ENCODE measurements at regions not wholly inside any gene's neighbourhood (a gene's known extent, or its start where the extent isn't known, plus 50 kb on each side); places are given as distances from the start of the nearest gene placed in this dataset.

DNA sequence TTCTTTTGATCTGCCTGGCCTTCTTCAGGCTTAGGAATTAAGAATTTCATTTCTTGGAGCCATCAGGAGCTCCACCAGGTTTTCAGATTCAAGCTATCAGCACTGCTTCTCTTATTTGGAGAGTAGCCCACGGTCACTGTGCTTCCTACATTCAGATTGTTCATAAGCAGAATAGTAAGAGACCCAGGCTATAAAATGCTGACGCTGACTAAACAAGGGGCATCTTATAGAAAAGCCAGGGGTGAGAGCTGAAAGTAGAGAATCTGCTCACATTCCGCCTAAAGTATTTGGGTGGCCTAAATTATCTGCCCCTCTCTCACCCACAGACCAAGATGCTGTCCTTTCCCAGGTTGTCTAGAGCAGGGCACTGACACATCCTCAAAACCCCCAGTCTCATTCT lies 120.3 kb upstream of the SULT1C3 start:
- no peak overlapping the region for H3K27ac ChIP-seq (ENCODE audit: low read depth, low read length)
- H3K4me3 ChIP-seq (ENCODE audit: insufficient read depth, low read length, poor library complexity, severe bottlenecking): no peak overlapping the region
- no peak overlapping the region for H2AFZ ChIP-seq (ENCODE audit: low read depth, low read length, severe bottlenecking)
- no peak overlapping the region for H3K9ac ChIP-seq (ENCODE audit: low read length)
- TF ChIP-seq EZH2phosphoT487 (conservative IDR thresholded peaks at IDR 0.05; ENCODE audit: low read length): no peak
- TF ChIP-seq, protein P1, sequence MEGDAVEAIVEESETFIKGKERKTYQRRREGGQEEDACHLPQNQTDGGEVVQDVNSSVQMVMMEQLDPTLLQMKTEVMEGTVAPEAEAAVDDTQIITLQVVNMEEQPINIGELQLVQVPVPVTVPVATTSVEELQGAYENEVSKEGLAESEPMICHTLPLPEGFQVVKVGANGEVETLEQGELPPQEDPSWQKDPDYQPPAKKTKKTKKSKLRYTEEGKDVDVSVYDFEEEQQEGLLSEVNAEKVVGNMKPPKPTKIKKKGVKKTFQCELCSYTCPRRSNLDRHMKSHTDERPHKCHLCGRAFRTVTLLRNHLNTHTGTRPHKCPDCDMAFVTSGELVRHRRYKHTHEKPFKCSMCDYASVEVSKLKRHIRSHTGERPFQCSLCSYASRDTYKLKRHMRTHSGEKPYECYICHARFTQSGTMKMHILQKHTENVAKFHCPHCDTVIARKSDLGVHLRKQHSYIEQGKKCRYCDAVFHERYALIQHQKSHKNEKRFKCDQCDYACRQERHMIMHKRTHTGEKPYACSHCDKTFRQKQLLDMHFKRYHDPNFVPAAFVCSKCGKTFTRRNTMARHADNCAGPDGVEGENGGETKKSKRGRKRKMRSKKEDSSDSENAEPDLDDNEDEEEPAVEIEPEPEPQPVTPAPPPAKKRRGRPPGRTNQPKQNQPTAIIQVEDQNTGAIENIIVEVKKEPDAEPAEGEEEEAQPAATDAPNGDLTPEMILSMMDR (IDR thresholded peaks at IDR 0.05; ENCODE audit: insufficient read depth, low read length, poor library complexity, severe bottlenecking): no peak
- no peaks in the 10 kb centered on the region for H3K79me2 ChIP-seq (ENCODE audit: insufficient read depth, low read length)
- no peaks in the 10 kb centered on the region for H3K9me2 ChIP-seq (replicated peaks; ENCODE audit: insufficient read depth, low read length)
- no peaks in the 10 kb centered on the region for H4K20me1 ChIP-seq (ENCODE audit: low read depth, low read length)
- no peaks in the 10 kb centered on the region for H3K27me3 ChIP-seq (ENCODE audit: low read length)
- H3K9me3 ChIP-seq (ENCODE audit: insufficient read depth, low read length): no peaks in the 10 kb centered on the region
- H3F3A ChIP-seq (ENCODE audit: insufficient read depth): no peaks in the 10 kb centered on the region
- H3K36me3 ChIP-seq (ENCODE audit: low read length): no peaks in the 10 kb centered on the region
- no peak overlapping the region for H3K4me2 ChIP-seq (ENCODE audit: low read depth, low read length, poor library complexity, severe bottlenecking)

DNA sequence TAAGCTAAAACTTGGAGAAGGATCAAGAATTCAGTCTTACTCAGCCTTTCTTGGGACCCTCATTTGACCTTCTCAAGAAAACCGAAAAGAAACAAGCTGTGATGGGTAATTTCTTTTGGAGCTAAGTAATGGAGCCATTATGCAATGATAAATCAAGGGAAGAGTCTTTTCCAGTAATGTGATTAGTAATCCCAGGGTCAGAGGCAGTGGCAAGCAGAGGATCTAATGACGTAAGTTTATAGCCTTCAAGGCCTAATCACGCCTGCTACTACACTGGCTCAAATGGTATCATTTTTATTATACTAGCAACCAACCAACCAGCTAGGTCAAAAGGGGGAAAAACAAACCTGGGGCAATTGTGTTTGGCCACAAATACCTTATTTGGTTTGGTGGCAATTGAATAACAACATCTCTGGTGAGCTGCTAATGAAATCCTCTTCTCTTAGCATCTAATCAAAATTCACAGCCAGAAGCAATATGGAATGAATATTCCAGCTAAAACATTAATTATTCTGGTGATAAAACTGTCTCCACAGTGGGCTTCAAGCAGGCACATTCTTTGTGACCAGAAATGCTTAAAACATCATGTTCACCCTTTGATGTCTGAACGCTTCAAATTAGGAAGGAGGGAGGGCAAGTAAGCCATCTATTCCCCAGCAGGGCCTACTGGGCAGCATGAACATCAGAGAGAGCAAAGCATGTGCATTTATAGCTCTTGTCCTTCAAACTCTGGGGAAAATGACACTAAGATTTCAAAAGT lies 114.9 kb upstream of the SULT1C3 start:
- Histone ChIP-seq H3K9me2 (replicated peaks; ENCODE audit: insufficient read depth, low read length) (no peaks in the 10 kb centered on the region), H4K20me1 (ENCODE audit: low read depth, low read length) (no peaks in the 10 kb centered on the region), H3F3A (ENCODE audit: insufficient read depth) (no peaks in the 10 kb centered on the region), H2AFZ (ENCODE audit: low read depth, low read length, severe bottlenecking) (no peak overlapping the region), H3K27ac (ENCODE audit: low read depth, low read length) (no peak overlapping the region), H3K79me2 (ENCODE audit: insufficient read depth, low read length) (no peaks in the 10 kb centered on the region), H3K36me3 (ENCODE audit: low read length) (no peaks in the 10 kb centered on the region), H3K9me3 (ENCODE audit: insufficient read depth, low read length) (no peaks in the 10 kb centered on the region), H3K4me3 (ENCODE audit: insufficient read depth, low read length, poor library complexity, severe bottlenecking) (no peak overlapping the region), H3K9ac (ENCODE audit: low read length) (no peak overlapping the region), H3K4me2 (ENCODE audit: low read depth, low read length, poor library complexity, severe bottlenecking) (no peak overlapping the region), H3K27me3 (ENCODE audit: low read length) (no peaks in the 10 kb centered on the region)
- TF ChIP-seq, protein P1 (IDR thresholded peaks at IDR 0.05; ENCODE audit: insufficient read depth, low read length, poor library complexity, severe bottlenecking): no peak
- no peak for TF ChIP-seq EZH2phosphoT487 (conservative IDR thresholded peaks at IDR 0.05; ENCODE audit: low read length)

DNA sequence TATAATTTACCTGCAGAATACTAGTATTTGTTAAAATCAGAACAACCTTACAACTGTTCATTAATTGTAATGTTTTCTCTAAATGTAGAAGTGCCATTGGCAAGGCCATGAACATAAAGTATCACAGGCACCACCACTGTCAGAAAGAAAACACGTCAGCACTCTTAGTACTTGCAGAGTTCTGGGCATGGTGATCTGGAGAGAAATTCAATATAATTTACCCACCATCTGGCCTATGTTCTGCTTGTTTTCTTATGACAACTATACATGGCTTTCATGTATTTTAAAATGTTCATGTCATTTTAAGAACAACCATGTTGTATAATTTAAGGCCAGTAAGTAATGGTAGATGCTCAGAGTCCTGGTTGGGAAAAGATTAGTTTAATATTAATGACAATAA lies 114.2 kb upstream of the SULT1C3 start:
- no peak for TF ChIP-seq EZH2phosphoT487 (conservative IDR thresholded peaks at IDR 0.05; ENCODE audit: low read length)
- TF ChIP-seq, protein P1 (IDR thresholded peaks at IDR 0.05; ENCODE audit: insufficient read depth, low read length, poor library complexity, severe bottlenecking): no peak
- no peaks in the 10 kb centered on the region for H3K9me2 ChIP-seq (replicated peaks; ENCODE audit: insufficient read depth, low read length)
- no peak overlapping the region for H2AFZ ChIP-seq (ENCODE audit: low read depth, low read length, severe bottlenecking)
- no peaks in the 10 kb centered on the region for H3F3A ChIP-seq (ENCODE audit: insufficient read depth)
- no peaks in the 10 kb centered on the region for H3K9me3 ChIP-seq (ENCODE audit: insufficient read depth, low read length)
- no peaks in the 10 kb centered on the region for H3K79me2 ChIP-seq (ENCODE audit: insufficient read depth, low read length)
- no peaks in the 10 kb centered on the region for H3K36me3 ChIP-seq (ENCODE audit: low read length)
- H4K20me1 ChIP-seq (ENCODE audit: low read depth, low read length): no peaks in the 10 kb centered on the region
- no peak overlapping the region for H3K4me3 ChIP-seq (ENCODE audit: insufficient read depth, low read length, poor library complexity, severe bottlenecking)
- H3K9ac ChIP-seq (ENCODE audit: low read length): no peak overlapping the region
- H3K27ac ChIP-seq (ENCODE audit: low read depth, low read length): no peak overlapping the region
- H3K27me3 ChIP-seq (ENCODE audit: low read length): no peaks in the 10 kb centered on the region
- no peak overlapping the region for H3K4me2 ChIP-seq (ENCODE audit: low read depth, low read length, poor library complexity, severe bottlenecking)

Measured in SU-DHL-6 (cell line).